SK-N-SH (cell line): ENCODE measurements at regions not wholly inside any gene's neighbourhood (a gene's known extent, or its start where the extent isn't known, plus 50 kb on each side); places are given as distances from the start of the nearest gene placed in this dataset.

Source experiments
- EP300 ChIP-seq, 2 experiments: IDR thresholded peaks; 2 replicates each; pipeline versions ENCODE4 v1.4.0 to v1.6.1; 2012; ENCODE audit warnings: borderline replicate concordance in 1 of 2, low read depth in 1 of 2, low read length in 1 of 2
- RAD21 ChIP-seq: IDR thresholded peaks from 2 replicates; pipeline ENCODE4 v1.6.1; 2012; ENCODE audit warnings: mild to moderate bottlenecking, low read length
- RFX5 ChIP-seq: IDR thresholded peaks from 2 replicates; pipeline ENCODE4 v1.6.1; 2012; ENCODE audit warnings: mild to moderate bottlenecking, improper control_type of control experiment, low read length
- TAF1 ChIP-seq: IDR thresholded peaks from 2 replicates; pipeline ENCODE4 v1.6.1; 2012; ENCODE audit warnings: low read depth, mild to moderate bottlenecking, low read length, moderate library complexity, borderline replicate concordance
- YY1 ChIP-seq: IDR thresholded peaks from 2 replicates; pipeline ENCODE4 v1.4.0; 2012; ENCODE audit warnings: low read depth, mild to moderate bottlenecking

- TF ChIP-seq YY1 (no peak), EP300 (IDR thresholded peaks at IDR 0.05; ENCODE audit: borderline replicate concordance in 1 of 2, low read depth in 1 of 2, low read length in 1 of 2) (no peak), RAD21 (no peak), TAF1 (no peak), RFX5 (no peak)
These were observed 53.3 kb upstream of the GULP1 start (continued) for GRCh38 chr2:188238386-188238785.
